KG1 (cell line): ENCODE measurements at regions not wholly inside any gene's neighbourhood (a gene's known extent, or its start where the extent isn't known, plus 50 kb on each side); places are given as distances from the start of the nearest gene placed in this dataset.
"Not testable (repeated sequence)": the region's sequence is repeated elsewhere in the genome, so short reads cannot be mapped to it uniquely, and the experiment has no call there.

Source experiments
- DNase-seq: peaks from one replicate; lab custom pipeline; 2025; lab: John Stamatoyannopoulos, UW

DNA sequence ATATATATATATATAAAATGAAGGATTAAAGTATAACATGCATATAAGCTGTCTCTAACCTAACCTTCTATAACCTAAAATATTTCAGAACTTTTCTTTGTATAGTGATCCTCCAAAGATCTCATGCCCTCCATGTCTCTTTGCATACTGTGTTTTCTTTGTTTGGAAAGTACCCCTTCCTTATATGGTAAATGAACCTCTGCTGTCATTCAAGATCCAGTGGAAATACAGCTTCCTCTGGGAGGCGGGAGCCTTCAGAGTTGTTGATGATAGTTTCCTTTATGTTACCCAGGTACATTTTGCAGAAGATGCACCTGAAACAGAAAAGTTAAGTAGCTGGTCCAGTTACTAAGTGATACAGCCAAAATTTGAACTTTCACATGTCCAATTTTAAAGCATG is 233.3 kb upstream of the FOXP2 start:
- DNase-seq = no peak

DNA sequence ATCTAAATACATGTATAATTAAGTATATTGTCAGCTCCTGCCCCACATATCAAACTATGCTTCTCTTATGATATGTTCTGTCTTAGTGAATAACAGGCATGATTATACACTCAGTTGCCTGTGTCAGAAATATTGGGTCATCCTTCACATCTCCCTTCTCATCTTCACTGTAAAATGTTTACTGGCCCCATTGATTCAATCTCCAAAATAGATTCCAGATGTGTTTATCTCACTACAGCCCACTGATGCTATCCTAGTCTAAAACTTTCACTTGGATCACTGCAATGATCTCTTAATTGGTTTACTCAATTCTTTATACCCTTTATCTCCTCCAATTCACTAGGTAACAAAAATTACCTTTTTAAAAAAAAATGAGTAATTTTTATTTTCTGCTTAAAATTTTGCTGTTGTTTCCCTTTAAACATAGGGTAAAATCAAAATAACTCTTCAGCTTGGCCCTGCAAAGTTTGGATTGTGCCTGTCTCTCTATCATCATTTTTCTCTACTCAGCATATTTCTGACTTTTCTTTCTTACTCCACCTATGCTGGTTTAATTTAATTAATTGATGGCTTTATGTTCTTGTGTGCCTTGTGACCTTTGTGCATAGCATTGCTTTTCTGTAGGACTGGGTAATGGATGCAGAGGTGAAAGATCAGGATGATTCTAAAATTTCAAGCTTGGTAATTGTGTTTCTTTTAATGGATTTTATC is 233.9 kb upstream of the FOXP2 start:
- DNase-seq = no peak

DNA sequence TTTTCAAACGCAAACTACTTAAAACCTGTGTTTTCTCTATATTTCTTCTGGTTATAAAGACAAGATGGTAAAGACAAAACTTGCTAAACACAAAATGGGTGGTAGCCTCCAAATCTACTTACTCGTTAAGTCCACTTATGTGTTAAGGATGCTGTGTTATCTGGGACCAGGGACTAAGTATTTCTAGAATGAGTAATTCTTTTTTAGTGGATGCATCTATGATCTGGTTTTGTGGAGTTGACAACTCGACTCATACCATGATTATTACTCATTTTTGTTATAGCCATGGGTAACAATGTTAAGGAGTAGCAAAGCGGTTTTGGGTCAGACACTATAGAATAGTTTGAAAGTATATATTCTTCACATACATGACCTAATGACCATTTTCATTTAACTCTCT is 239.5 kb upstream of the FOXP2 start:
- no peak for DNase-seq

DNA sequence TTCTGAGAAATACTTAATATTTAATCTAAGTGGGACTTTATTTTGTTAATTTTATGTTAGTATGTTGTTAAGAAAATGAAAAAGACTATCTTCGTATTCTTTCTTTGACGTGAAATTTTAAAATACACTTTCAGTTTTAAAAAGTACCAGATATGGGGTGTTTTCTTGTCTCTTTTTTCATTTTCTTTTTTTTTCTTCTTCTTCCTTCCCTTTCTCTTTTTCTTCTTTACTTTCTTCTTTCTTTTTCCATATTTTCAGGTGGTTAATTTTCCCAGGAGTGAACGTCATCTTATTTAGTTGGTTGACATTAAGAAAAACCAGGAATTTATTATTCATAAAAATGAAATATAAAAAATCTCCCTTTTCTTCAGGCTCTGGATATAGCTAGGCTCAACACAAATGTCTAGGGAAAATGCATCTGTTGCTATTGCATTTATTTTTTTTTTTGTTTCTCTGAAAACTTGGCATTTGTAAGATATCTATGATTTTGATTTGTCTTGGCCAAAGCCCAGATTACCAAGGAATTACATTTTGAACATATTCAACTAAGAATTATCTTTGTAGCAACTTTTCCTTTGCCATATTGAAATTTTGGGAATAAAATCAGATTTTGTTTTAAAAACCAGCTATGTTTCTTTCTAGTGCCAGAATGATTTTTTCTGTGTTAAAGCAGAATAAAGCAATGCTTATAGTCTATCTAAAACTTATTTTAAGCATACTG is 241.3 kb upstream of the FOXP2 start:
- DNase-seq = no peak

DNA sequence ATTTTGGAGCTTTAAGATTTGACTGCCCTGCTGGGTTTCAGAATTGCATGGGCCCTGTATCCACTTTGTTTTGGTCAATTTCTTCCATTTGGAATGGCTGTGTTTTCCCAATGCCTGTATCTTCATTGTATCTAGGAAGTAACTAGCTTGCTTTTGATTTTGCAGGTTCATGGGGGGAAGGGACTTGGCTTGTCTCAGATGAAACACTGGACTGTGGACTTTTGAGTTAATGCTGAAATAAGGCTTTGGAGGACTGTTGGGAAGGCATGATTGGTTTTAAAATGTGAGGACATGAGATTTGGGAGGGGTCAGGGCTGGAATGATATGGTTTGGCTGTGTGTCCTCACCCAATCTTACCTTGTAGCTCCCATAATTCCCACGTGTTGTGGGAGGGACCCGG is 245.2 kb upstream of the FOXP2 start:
- DNase-seq = not testable (repeated sequence)

DNA sequence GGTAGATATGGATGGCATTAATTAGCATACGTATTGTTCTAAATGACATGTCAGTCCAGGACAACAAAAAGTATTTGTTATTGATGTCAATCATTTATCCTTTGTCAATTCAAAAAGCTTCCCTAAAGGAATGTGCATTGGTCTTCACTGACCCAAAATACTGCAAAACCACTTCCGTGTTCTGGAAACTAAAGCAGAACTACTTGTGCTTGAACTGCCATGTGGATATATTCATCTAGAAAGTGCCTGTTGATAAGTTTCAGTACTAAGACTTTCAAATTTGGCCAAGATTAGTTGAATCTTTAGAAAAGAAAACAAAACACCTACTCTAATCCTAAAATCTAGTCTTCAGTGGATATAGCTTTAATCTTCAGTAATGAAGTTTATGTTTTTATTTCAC is 242.1 kb upstream of the PPP1R3A start:
- no peak for DNase-seq

DNA sequence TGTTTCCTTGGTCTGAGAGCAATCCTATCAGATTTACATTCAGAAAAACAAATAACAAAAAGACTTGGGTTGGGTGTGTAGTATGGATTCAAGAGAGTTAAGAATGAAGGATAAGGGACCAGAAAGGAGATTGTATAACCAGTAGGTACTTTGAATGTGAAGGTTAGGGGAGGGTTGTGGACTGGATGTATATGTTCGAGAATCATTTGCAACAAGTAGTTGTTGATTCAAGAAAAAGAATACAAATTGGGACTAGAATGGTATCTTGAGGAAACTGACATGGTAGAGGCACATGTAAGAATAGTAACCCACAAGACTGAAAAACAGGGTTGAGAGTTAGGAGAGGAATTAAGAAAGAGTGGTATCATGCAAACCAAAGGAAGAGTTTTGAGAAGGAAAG is 240.0 kb upstream of the PPP1R3A start:
- no peak for DNase-seq

DNA sequence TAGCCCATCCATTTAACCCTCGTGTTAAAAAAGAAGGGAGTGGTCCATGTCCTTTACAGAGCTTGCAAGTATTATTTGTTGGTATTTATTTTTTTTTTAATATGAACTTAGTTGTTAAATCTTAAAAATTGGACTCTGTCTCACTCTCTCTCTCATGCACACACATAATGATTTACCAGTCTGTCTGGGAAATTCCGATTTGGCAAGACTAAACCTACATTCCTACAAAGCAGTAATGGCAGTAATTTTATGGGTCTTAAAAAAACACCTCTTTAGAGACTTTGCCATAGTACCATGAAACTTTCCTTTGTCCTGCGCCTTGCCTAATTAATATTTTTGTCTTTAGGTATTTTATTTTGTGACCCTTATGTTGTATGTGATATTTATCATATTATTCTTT is 239.5 kb upstream of the PPP1R3A start:
- DNase-seq = no peak

DNA sequence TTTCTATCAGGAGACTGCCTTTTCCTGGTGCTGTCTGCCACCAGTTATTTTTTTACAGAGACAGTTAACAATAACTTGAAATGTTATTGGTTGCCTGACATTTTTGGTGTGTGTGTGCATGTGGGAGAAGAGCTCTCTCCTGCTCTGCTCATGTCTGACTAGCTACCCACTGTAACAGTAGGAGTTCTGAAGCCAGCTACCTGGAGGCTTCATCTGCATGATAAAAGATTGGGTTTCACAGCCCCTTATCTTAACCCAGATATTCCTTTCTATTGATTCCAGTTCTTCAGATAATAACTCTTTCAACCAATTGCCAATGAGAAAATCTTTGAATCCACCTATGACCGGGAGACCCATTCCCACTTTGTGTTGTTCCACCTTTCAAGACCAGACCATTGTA is 237.4 kb upstream of the PPP1R3A start:
- no peak for DNase-seq

DNA sequence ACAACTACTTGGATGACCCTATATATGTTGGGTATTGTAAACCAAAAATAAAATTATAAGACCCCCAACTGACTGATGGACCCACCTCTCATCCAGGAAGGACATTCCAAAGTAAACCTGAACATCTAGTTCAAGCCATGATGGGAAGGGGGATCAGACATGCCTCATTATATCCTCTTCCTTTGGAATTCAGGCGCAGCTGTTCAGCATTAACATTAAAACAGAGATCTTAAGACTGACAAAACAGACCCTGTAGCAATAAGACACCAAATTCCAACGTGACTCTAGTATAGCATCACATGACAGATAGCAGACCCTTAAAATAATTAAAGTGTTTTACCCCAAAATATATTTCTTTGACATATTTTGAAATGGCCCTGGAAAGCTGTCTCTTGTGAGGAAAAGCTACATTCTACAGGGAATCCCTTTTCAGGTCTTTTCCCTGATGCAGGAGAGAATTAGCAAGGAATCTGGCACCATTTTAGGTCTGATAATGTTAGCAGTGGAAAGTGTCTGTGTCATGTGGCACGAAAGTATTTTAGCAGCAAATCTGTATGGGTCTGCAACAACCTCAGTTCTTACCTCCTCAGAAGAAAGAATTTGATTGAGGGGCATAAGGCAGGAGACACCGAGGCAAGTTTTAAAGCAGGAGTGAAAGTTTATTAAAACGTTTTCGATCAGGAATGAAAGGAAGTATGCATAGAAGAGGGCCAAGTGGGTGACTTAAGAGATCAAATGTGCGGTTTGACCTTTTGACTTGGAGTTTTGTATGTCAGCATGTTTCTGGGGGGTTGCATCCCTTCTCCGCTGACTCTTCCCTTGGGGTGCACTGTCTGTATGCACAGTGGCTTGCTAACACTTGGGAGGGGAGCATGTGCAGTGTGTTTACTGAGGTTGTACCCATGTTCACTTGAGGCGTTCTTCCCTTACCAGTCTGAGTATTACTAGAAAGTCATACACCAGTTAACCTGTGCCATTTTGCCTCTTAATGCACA is 236.6 kb upstream of the PPP1R3A start:
- no peak for DNase-seq

DNA sequence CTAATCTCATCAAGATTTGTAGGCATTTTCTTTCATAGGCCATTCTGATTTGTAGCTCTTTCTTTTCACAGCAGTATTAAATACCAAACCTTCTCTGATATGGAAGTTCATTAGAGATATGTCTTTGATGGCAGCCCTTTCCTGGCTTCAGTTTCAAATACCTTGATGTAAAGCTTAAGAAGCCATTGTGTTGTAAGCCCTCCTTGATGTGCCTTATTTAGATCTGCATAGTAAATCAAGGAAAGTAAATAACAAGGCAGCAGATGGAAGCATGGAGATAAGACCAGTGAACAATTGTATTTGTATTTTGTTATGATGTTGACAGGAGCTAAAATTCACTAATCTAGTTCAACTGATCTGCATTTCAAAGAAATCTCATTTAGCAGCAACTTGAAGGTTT is 234.9 kb upstream of the PPP1R3A start:
- DNase-seq = no peak

DNA sequence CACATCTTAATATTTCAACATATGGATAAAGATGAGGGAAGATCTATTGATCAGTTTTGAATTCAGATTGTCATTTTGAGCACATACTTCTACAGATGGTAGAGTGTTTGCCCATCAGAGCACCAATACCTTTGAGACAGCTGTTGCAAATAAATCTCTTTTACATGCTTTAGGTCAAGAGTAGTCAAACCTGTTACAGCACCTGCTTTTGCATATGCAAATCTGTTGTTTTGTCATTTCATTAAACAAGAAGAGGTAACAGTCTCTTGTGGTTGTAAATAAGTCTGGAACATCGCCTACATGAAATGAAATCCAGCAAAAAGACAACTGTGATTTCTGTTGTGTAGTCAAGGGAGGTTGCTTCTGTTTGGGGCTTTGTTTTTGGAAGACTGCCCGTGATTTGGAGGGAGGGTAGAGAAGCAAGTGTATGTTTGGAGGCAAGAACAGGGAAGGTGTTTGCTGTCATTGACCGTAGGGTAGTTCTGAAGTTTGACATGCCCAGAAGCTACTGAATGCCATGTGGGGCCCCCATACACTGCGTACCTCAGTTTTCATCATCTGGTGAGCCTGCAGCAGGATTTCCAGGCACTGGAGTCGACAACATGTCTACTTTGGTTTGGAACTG is 233.6 kb upstream of the PPP1R3A start:
- DNase-seq = no peak

DNA sequence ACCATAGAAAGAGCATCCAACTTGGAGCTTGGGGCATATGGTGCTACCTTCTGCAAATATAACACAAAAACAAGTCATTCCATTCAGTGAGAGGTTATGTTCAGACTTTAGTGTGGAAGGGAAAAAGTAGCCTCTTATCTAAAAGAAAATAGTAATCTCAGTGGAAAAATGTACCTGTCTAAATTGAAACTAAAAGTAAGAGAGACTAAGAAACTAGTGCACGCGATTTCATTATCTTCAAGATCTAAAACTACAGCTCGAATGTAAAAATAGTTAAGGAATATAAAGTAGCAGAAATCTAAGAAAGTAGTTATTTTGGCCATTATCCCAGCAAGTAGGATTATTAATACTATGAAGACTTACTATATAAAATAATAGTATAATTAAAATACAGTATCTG is 233.0 kb upstream of the PPP1R3A start:
- DNase-seq = no peak

DNA sequence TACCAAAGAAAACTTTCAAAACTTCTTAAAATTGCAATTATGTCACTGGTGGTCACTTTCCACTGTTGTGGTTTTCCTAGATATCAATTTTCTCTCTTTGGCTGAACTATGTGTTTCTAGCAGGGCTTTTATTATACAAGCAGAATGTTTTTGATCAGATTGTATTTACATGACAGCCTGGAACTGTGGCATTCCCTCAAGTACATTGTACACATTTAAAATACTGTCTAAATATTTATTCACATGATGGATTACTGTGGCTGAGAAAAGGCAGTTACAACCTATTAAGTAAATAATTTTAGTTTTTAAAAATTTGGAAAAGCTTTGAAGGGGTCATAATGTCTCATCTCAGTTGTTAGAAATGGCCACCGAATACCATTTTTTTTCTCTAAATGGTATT is 231.9 kb upstream of the PPP1R3A start:
- DNase-seq = no peak

DNA sequence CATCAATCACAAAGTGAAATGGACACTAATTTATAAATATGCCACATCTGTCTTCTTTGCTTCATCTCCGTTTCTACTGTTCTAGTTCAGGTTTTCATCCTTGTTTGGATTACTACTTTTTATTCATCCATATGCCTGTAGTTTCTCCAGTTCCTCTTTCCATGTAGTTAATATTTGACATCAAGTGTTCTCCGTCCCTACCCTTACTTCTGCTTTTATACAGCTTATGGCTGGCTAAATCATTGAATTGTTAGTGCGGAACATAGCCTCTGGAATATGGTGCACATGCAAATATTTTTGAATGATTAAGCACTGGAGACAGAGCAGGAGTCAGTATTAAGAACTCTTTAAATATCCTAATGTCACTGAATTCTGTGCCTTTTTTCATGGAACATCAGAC is 230.0 kb upstream of the PPP1R3A start:
- DNase-seq = no peak

DNA sequence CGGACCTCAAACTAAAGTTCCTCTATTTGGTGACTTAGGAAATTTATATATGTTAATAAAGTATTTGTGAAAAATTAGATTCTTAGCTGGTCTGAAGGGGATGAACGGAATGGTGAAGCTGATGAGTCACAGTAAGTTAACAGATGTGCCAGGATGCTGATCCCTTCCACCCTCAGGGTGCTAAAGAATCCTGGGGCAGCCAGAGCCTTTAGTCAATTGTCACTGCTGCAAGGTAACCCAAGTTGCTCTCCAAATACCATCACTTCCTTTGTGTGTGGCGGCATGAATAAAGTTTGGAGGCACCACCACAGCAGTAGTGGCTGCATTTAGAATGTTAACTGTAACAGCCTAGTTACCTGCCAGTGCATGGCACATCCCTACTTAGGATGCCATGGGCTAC is 222.6 kb upstream of the PPP1R3A start:
- DNase-seq = no peak

DNA sequence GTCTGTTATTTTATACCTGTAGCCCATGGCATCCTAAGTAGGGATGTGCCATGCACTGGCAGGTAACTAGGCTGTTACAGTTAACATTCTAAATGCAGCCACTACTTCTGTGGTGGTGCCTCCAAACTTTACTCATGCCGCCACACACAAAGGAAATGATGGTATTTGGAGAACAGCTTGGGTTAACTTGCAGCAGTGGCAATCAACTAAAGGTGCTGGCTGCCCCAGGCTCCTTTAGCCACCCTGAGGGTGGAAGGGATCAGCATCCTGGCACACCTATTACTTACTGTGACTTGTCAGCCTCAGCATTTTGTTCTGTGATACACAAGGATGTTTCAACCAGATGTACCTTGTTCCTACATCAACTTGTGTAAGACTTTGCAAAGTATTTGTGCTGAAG is 221.8 kb upstream of the PPP1R3A start:
- no peak for DNase-seq

DNA sequence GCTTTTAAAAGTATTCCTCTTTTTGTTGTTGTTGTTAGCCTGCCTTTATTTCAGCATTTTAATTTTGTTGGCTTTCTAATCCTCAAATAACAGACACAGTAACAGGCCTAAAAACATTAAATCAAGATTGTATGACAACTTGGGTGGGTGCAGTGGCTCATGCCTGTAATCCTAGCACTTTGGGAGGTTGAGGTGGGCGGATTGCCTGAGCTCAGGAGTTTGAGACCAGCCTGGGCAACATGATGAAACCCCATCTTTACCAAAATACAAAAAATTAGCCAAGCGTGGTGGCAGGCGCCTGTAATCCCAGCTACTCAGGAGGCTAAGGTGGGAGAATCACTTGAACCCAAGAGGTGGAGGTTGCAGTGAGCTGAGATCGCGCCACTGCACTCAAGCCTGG is 220.9 kb upstream of the PPP1R3A start:
- DNase-seq = not testable (repeated sequence)

DNA sequence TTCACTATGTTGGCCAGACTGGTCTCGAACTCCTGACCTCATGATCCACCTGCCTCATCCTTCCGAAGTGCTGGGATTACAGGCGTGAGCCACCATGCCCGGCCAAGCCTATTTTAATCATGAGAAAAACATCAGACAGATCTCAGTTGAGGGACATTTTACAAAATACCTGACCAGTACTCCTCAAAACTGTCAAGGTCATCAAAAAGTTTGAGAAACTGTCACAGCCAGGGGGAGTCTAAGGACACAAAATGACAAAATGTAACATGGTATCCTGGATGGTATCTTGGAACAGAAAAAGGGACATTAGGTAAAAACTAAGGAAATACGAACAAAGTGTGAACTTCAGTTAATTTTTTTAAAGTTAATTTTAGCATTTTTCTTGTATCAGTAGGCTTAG is 219.8 kb upstream of the PPP1R3A start:
- no peak for DNase-seq

DNA sequence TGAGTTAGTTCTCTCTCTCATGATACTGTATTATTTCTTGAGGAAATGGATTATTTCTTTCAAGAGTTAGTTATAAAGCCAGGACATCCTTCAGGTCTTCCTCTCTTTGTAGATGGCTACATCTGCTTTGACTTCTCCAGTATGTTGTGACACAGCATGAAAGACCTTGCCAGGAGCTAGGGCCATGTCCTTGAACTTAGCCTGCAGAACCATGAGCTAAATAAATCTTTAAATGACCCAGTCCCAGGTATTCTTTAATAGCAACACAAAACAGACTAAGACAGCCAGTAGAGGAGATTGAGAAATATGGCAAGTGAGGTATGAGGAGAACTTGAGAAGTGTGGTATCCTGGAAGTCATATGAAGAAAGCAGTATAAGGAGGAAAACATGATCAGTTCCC is 214.9 kb upstream of the PPP1R3A start:
- no peak for DNase-seq

DNA sequence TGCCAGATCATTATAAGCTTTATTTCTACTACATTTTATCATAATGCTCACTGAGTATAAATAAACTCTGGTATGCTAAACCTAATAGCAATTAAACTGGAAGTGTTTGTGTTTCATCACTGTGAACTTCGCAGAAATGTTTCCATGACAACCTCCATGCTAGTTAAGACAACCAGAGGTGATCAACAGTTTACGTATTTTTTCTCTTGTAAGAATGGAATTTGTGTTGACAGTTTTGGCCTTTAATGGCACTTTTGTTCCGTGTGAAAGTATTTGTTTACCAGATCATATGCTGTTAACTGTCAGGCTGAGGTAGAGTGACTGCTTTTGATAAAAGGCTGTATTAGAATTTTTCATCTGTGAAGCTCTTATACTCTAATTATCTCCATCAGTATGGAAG is 212.1 kb upstream of the PPP1R3A start:
- no peak for DNase-seq

DNA sequence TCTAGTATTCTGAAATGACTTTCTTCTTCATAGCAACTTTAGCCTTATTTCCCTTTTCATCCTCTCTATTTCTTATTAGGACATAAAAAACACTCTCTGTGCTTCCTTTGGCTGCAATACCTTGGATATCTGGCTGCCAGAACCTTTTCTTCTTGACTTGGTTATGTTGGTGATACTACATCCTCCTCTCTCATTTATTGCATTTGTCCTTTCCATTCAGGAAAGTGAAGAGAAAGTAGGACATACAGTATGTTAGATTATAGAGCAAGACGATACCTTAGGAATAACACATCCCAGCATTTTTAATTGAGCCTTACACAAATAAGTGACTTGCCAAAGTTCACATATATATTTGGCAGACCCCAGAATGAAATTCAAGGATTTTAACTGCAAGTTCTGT is 210.1 kb upstream of the PPP1R3A start:
- no peak for DNase-seq
